Astrocyte (in vitro differentiated cells and primary cell): ENCODE measurements at regions not wholly inside any gene's neighbourhood (a gene's known extent, or its start where the extent isn't known, plus 50 kb on each side); places are given as distances from the start of the nearest gene placed in this dataset.
"Not testable (repeated sequence)": the region's sequence is repeated elsewhere in the genome, so short reads cannot be mapped to it uniquely, and the experiment has no call there.

Experiments
- DNase-seq: peaks from one replicate; pipeline ENCODE4 v3.0.0-alpha.2; 2010; ENCODE audit warnings: low read depth
- FAIRE-seq: peaks from 2 replicates; lab custom pipeline; 2011; peaks lifted over from hg19 to GRCh38; lab: Jason Lieb, UNC
- H2AFZ ChIP-seq: 2 replicates; pipeline ENCODE4 v1.6.0; 2012; ENCODE audit warnings: low read depth, low read length, inconsistent platforms
- H3K27ac ChIP-seq: 2 replicates; pipeline ENCODE4 v1.5.1; 2011; ENCODE audit warnings: low read depth, low read length, inconsistent platforms
- H3K27me3 ChIP-seq: 2 replicates; pipeline ENCODE4 v1.6.0; 2011; ENCODE audit warnings: low read length, inconsistent platforms; ENCODE audit not compliant: insufficient read depth
- H3K36me3 ChIP-seq: 2 replicates; pipeline ENCODE4 v1.5.1; 2011; ENCODE audit warnings: low read length, inconsistent platforms; ENCODE audit not compliant: insufficient read depth
- H3K4me1 ChIP-seq: 2 replicates; pipeline ENCODE4 v1.5.1; 2011; ENCODE audit warnings: low read length, inconsistent platforms; ENCODE audit not compliant: insufficient read depth
- H3K4me2 ChIP-seq: 2 replicates; pipeline ENCODE4 v1.6.0; 2012; ENCODE audit warnings: low read length, inconsistent platforms
- H3K4me3 ChIP-seq: 2 replicates; pipeline ENCODE4 v1.5.1; 2011; ENCODE audit warnings: low read depth, mild to moderate bottlenecking, low read length, inconsistent platforms; ENCODE audit not compliant: insufficient read depth
- H3K79me2 ChIP-seq: 2 replicates; pipeline ENCODE4 v1.6.0; 2012; ENCODE audit warnings: mild to moderate bottlenecking, low read length, inconsistent platforms; ENCODE audit not compliant: insufficient read depth
- H3K9ac ChIP-seq: 2 replicates; pipeline ENCODE4 v1.6.0; 2012; ENCODE audit warnings: mild to moderate bottlenecking, low read length, inconsistent platforms
- H3K9me3 ChIP-seq: 2 replicates; pipeline ENCODE4 v1.5.1; 2012; ENCODE audit warnings: low read depth, mild to moderate bottlenecking, low read length, inconsistent platforms; ENCODE audit not compliant: insufficient read depth
- H4K20me1 ChIP-seq: 2 replicates; pipeline ENCODE4 v1.6.0; 2012; ENCODE audit warnings: low read length, inconsistent platforms; ENCODE audit not compliant: insufficient read depth
- H3K27ac Mint-ChIP-seq: one replicate; pipeline ENCODE4 v1.8.0; 2021; ENCODE audit warnings: mild to moderate bottlenecking, mixed read lengths; ENCODE audit not compliant: unreplicated experiment
- H3K27me3 Mint-ChIP-seq: one replicate; pipeline ENCODE4 v1.8.0; 2021; ENCODE audit warnings: low read depth, mixed read lengths; ENCODE audit not compliant: unreplicated experiment
- H3K36me3 Mint-ChIP-seq: one replicate; pipeline ENCODE4 v1.8.0; 2021; ENCODE audit warnings: low read depth, mixed read lengths; ENCODE audit not compliant: unreplicated experiment
- H3K4me1 Mint-ChIP-seq: one replicate; pipeline ENCODE4 v1.8.0; 2021; ENCODE audit warnings: low read depth, mixed read lengths; ENCODE audit not compliant: unreplicated experiment
- H3K4me3 Mint-ChIP-seq: one replicate; pipeline ENCODE4 v1.8.0; 2021; ENCODE audit warnings: mild to moderate bottlenecking, moderate library complexity, mixed read lengths; ENCODE audit not compliant: unreplicated experiment
- H3K9me3 Mint-ChIP-seq: one replicate; pipeline ENCODE4 v1.8.0; 2021; ENCODE audit warnings: mild to moderate bottlenecking, mixed read lengths; ENCODE audit not compliant: unreplicated experiment
- CTCF ChIP-seq: IDR thresholded peaks from 2 replicates; pipeline ENCODE4 v1.5.1; 2011; ENCODE audit warnings: low read depth, mild to moderate bottlenecking, inconsistent platforms, low read length, moderate library complexity; ENCODE audit not compliant: insufficient read depth
- EZH2 ChIP-seq: IDR thresholded peaks from 2 replicates; pipeline ENCODE4 v1.6.1; 2012; ENCODE audit warnings: mild to moderate bottlenecking, low read length, inconsistent platforms; ENCODE audit not compliant: insufficient read depth

GRCh38 chr2:134008837-134009236, 245.0 kb upstream of the MGAT5 start:
- Mint-ChIP-seq H3K4me1 (no peaks in the 10 kb centered on the region), H3K4me3 (no peak overlapping the region), H3K9me3 (no peaks in the 10 kb centered on the region), H3K36me3 (no peaks in the 10 kb centered on the region), H3K27me3 (peaks cover 7% of the 10 kb centered on the region), H3K27ac (no peak overlapping the region)
- DNase-seq = no peak
- TF ChIP-seq EZH2 (no peak), CTCF (no peak)
- Histone ChIP-seq H3K9me3 (no peaks in the 10 kb centered on the region), H3K79me2 (no peaks in the 10 kb centered on the region), H2AFZ (no peak overlapping the region), H3K36me3 (no peaks in the 10 kb centered on the region), H4K20me1 (no peaks in the 10 kb centered on the region), H3K4me2 (no peak overlapping the region), H3K27me3 (no peaks in the 10 kb centered on the region), H3K4me3 (no peak overlapping the region), H3K27ac (no peak overlapping the region), H3K4me1 (peaks cover 4% of the 10 kb centered on the region), H3K9ac (no peak overlapping the region)
- FAIRE-seq = no peak

GRCh38 chr2:134009440-134009839, 244.4 kb upstream of the MGAT5 start:
- H3K36me3 Mint-ChIP-seq = no peaks in the 10 kb centered on the region
- Histone ChIP-seq H3K4me3 (no peak overlapping the region), H3K79me2 (no peaks in the 10 kb centered on the region), H3K9ac (no peak overlapping the region), H3K9me3 (no peaks in the 10 kb centered on the region), H4K20me1 (no peaks in the 10 kb centered on the region), H3K27me3 (no peaks in the 10 kb centered on the region), H3K36me3 (no peaks in the 10 kb centered on the region), H3K4me1 (peaks cover 4% of the 10 kb centered on the region), H2AFZ (no peak overlapping the region), H3K4me2 (no peak overlapping the region), H3K27ac (no peak overlapping the region)
- FAIRE-seq (no peak), DNase-seq (no peak)
- H3K4me3 Mint-ChIP-seq = no peak overlapping the region
- no peak for TF ChIP-seq EZH2
- no peak for TF ChIP-seq CTCF
- H3K27ac Mint-ChIP-seq = no peak overlapping the region
- no peaks in the 10 kb centered on the region for H3K4me1 Mint-ChIP-seq
- H3K27me3 Mint-ChIP-seq = peaks cover 7% of the 10 kb centered on the region
- no peaks in the 10 kb centered on the region for H3K9me3 Mint-ChIP-seq

- not testable (repeated sequence) for FAIRE-seq, H3K4me1 Mint-ChIP-seq, DNase-seq, H2AFZ ChIP-seq, H3K9me3 ChIP-seq, H3K36me3 Mint-ChIP-seq, H3K4me3 Mint-ChIP-seq, H4K20me1 ChIP-seq, H3K79me2 ChIP-seq, H3K4me3 ChIP-seq, H3K27ac Mint-ChIP-seq, H3K27ac ChIP-seq, H3K27me3 ChIP-seq, H3K4me1 ChIP-seq, H3K9me3 Mint-ChIP-seq, H3K36me3 ChIP-seq, H3K4me2 ChIP-seq, H3K9ac ChIP-seq, H3K27me3 Mint-ChIP-seq
Observed at GRCh38 chr2:134009906-134010305, 244.0 kb upstream of the MGAT5 start.
